ENCODE measurements at regions not wholly inside any gene's neighbourhood (a gene's known extent, or its start where the extent isn't known, plus 50 kb on each side); places are given as distances from the start of the nearest gene placed in this dataset.

- H3K9me1 ChIP-seq (ENCODE audit: control insufficient read depth, insufficient read depth, low read length), result no peaks in the 10 kb centered on the region
- DNase-seq (ENCODE audit: extremely low read depth in 1 of 4, low spot score in 3 of 4), result no peak
- ChIA-PET CTCF (ENCODE audit: low intra/inter-chr PET ratio) (no interaction called here), POLR2A (no interaction called here)
- H3K4me1 ChIP-seq (replicated peaks in 1 of 2; ENCODE audit: control insufficient read depth in 2 of 2, insufficient read depth in 2 of 2, low read length in 2 of 2), result no peaks in the 10 kb centered on the region
- FAIRE-seq, result no peak
- no peak overlapping the region for H2AFZ ChIP-seq (ENCODE audit: low read depth, low read length)
- no peak for ATAC-seq
- peaks cover 0 to 3% of the 10 kb centered on the region in 2 experiments; a peak in 2 of 5 replicates for H3K27me3 ChIP-seq (ENCODE audit: control insufficient read depth in 2 of 2, insufficient read depth in 2 of 2, low read length in 2 of 2)
- BruUV-seq (replicated peaks), result no TSS peak
- intact Hi-C loops (cut with micrococcal nuclease), result no loop called here
- TF ChIP-seq MAFF (IDR thresholded peaks at IDR 0.05; ENCODE audit: low read length) (peak; percentile 49), TAF1 (IDR thresholded peaks at IDR 0.05; ENCODE audit: control insufficient read depth, extremely low read depth, insufficient read depth, low read length, severe bottlenecking) (no peak), MAFG (tag; conservative IDR thresholded peaks at IDR 0.05) (peak; percentile 44), MAFK (IDR thresholded peaks at IDR 0.05; ENCODE audit: low read length) (0 out of 2 replicates have a peak, but pooled peaks have one; percentile 6), ZNF316 (IDR thresholded peaks at IDR 0.05) (peak; percentile 72), C11orf30 (IDR thresholded peaks at IDR 0.05; ENCODE audit: low read depth) (peak; percentile 52)
- H3K79me2 ChIP-seq (ENCODE audit: control insufficient read depth, insufficient read depth, low read length), result no peaks in the 10 kb centered on the region
- in situ Hi-C loops (cut with MboI), result no loop called here
- 0% methylated on average over 1 of the region's 1 CpG for WGBS (ENCODE audit: insufficient coverage, low coverage, missing lambda C conversion rate)
- H3K4me2 ChIP-seq (ENCODE audit: insufficient read depth, low read length), result no peak overlapping the region
- H3K27ac ChIP-seq (ENCODE audit: extremely low read depth, low read depth, low read length), result no peak overlapping the region
- H3K4me3 ChIP-seq, result no peak overlapping the region
- H3K36me3 ChIP-seq (ENCODE audit: control insufficient read depth, insufficient read depth, low read length), result no peaks in the 10 kb centered on the region
- H3K9me3 ChIP-seq (replicated peaks; ENCODE audit: control insufficient read depth, insufficient read depth, low read depth, low read length), result no peaks in the 10 kb centered on the region
- H4K20me1 ChIP-seq (replicated peaks; ENCODE audit: control insufficient read depth, insufficient read depth, low read length), result no peaks in the 10 kb centered on the region
- no peak overlapping the region for H3K9ac ChIP-seq (ENCODE audit: insufficient read depth in 1 of 2, low read depth in 2 of 2, low read length in 2 of 2)
Measured at GRCh38 chr6:99768166-99768565, 161.5 kb downstream of the PRDM13 start.

Data from K562 (cell line).